ENCODE measurements at regions not wholly inside any gene's neighbourhood (a gene's known extent, or its start where the extent isn't known, plus 50 kb on each side); places are given as distances from the start of the nearest gene placed in this dataset.

GRCh38 chr2:47243596-47244323 is 67.4 kb upstream of the CALM2 start:
- TF ChIP-seq POLR2A (IDR thresholded peaks at IDR 0.05; ENCODE audit: low read depth, low read length): no peak
- FAIRE-seq (no peak), DNase-seq (ENCODE audit: insufficient read length, low spot score) (no peak)

DNA sequence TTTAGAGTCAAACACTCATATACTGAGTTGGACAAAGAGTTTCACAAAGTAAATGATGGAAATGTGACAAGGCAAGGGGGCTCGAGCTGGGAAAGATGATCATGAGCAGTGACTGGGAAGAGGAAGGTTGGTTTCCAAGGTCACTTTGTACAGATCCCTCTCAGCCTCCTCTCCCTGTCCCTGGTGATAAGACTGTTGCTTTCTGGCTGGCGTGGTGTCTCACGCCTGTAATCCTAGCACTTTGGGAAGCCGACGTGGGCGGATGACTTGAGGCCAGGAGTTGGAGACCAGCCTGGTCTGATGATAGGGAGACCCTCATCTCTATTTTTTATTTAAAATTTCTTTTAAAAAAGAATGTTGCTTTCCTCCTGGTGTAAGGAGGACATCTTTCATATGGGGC is 65.4 kb upstream of the CALM2 start:
- DNase-seq (ENCODE audit: insufficient read length, low spot score) (no peak), FAIRE-seq (no peak)
- no peak for TF ChIP-seq POLR2A (IDR thresholded peaks at IDR 0.05; ENCODE audit: low read depth, low read length)

GRCh38 chr2:47239119-47239969 is 63.0 kb upstream of the CALM2 start:
- TF ChIP-seq POLR2A (IDR thresholded peaks at IDR 0.05; ENCODE audit: low read depth, low read length): no peak
- DNase-seq (ENCODE audit: insufficient read length, low spot score) (no peak), FAIRE-seq (no peak)

- TF ChIP-seq POLR2A (IDR thresholded peaks at IDR 0.05; ENCODE audit: low read depth, low read length): no peak
- FAIRE-seq: no peak
Observed at GRCh38 chr2:47238638-47239037, 62.3 kb upstream of the CALM2 start.

GRCh38 chr2:47237375-47238334 is 61.3 kb upstream of the CALM2 start:
- no peak for TF ChIP-seq POLR2A (IDR thresholded peaks at IDR 0.05; ENCODE audit: low read depth, low read length)
- DNase-seq (ENCODE audit: insufficient read length, low spot score) (no peak), FAIRE-seq (no peak)

More at GRCh38 chr2:47238638-47239037, 62.3 kb upstream of the CALM2 start:
- DNase-seq (ENCODE audit: insufficient read length, low spot score): no peak

DNA sequence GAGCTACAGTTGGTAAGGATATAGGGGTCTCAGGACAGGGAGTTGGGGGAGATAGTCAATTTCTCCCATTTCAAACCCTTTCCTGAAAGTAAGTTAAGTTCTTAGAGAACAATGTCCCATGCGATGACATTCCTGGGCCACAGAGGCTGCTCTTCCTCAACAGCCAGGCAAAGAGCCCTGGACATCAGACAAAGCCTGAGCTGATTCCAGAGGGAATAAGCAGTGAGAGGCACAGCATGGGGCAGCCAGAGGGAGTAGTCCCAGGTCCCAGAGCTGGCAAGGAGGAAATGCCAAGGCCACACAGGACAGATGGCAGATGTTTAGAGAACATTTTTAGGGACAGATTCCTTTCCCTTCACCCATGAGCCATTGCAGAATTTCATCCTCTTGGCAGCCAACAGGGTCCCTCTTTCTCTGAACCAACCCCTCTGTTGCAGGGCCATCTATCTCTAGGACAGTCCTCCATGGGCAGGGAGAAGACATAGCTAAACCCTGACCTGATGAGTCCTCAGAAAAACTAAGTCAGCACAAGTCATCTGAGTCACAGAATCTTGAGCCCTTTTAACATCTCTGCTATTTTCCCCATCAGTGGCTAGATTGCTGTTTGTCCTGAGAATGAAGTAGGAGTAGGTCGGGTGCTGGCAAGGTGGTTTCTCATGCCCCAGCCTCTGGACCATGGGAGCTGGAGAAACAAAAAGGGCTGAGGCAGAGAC is 60.3 kb upstream of the CALM2 start:
- no peak for TF ChIP-seq POLR2A (IDR thresholded peaks at IDR 0.05; ENCODE audit: low read depth, low read length)
- DNase-seq (ENCODE audit: insufficient read length, low spot score) (no peak), FAIRE-seq (no peak)

GRCh38 chr2:47235132-47235531 is 58.8 kb upstream of the CALM2 start:
- no peak for TF ChIP-seq POLR2A (IDR thresholded peaks at IDR 0.05; ENCODE audit: low read depth, low read length)
- DNase-seq (ENCODE audit: insufficient read length, low spot score) (no peak), FAIRE-seq (no peak)

GRCh38 chr2:47234456-47234855 is 58.1 kb upstream of the CALM2 start:
- FAIRE-seq: no peak
- TF ChIP-seq POLR2A (IDR thresholded peaks at IDR 0.05; ENCODE audit: low read depth, low read length): no peak
- no peak for DNase-seq (ENCODE audit: insufficient read length, low spot score)

- DNase-seq (ENCODE audit: insufficient read length, low spot score) (no peak), FAIRE-seq (no peak)
- TF ChIP-seq POLR2A (IDR thresholded peaks at IDR 0.05; ENCODE audit: low read depth, low read length): no peak
Observed at GRCh38 chr2:47232738-47233415, 56.6 kb upstream of the CALM2 start.

DNA sequence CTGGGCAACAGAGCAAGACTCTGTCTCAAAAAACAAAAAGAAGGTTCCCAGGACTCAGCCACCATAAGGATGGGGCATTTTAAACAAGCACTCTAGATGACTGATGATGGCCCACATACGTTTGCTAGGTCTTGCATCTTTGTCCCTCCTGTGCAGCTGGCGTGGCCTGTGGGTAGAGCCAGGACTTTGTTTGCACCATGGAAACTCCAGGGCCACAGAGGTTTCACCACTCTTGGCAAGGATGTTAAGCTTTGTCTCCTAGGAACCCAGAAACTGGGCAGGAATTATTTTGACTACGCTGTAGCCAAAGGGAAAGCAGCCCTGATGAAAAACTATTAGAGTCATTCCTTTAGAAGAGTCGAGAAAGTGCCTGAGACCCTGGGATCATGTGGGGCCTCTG is 54.1 kb upstream of the CALM2 start:
- DNase-seq (ENCODE audit: insufficient read length, low spot score): no peak
- TF ChIP-seq POLR2A (IDR thresholded peaks at IDR 0.05; ENCODE audit: low read depth, low read length): no peak
- FAIRE-seq: no peak

GRCh38 chr2:47227532-47228279 is 51.4 kb upstream of the CALM2 start:
- TF ChIP-seq POLR2A (IDR thresholded peaks at IDR 0.05; ENCODE audit: low read depth, low read length): no peak
- FAIRE-seq (no peak), DNase-seq (ENCODE audit: insufficient read length, low spot score) (no peak)

DNA sequence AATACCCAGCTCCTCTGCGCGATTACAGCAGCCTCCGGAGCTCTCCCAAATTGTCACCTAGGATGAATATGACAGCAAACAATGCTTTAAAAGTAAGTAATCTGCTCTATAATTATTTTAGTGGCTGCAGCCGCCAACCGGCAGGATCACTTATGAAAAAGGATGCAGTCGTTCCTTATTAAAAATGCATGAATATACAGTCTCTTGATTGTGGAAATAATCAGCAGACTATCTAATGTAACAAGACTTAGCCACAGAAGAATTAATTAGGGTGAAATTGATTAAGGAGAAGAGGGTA is 50.6 kb upstream of the CALM2 start:
- DNase-seq (ENCODE audit: insufficient read length, low spot score) (no peak), FAIRE-seq (no peak)
- no peak for TF ChIP-seq POLR2A (IDR thresholded peaks at IDR 0.05; ENCODE audit: low read depth, low read length)

Measured in H54 (cell line).